Panc1 (cell line): ENCODE measurements at regions not wholly inside any gene's neighbourhood (a gene's known extent, or its start where the extent isn't known, plus 50 kb on each side); places are given as distances from the start of the nearest gene placed in this dataset.

Experiments
- ATAC-seq: fragments of 200-7000 bp; cut with Tn5 transposase; 2 replicates; pipeline ENCODE4 v1.9.1; 2020; ENCODE audit warnings: mild to moderate bottlenecking, moderate library complexity
- BruUV-seq: library from RNA; stranded (reverse); fragments of 400-500 nt; replicated peaks from 2 replicates; lab custom pipeline; 2021; lab: Mats Ljungman, UMichigan
- CTCF ChIA-PET: fragments of 300-600 bp; sonication (Branson Sonifier 250); formaldehyde crosslinking; loops from one replicate; lab custom pipeline; 2022; ENCODE audit warnings: antibody characterized with exemption; lab: Charles Lee
- POLR2A ChIA-PET: fragments of 300-600 bp; sonication (Branson Sonifier 250); formaldehyde crosslinking; loops from one replicate; lab custom pipeline; 2022; ENCODE audit warnings: antibody characterized with exemption; lab: Charles Lee
- DNase-seq: peaks from one replicate; pipeline ENCODE4 v3.0.0-alpha.2; 2010; ENCODE audit warnings: low read depth, low spot score
- H3K27ac ChIP-seq: 2 replicates; pipeline ENCODE4 v1.5.1; 2011; ENCODE audit warnings: mild to moderate bottlenecking, low read length, inconsistent platforms
- H3K27me3 ChIP-seq: fragments of 200-500 bp; sonication (Bioruptor generic); 2 replicates; pipeline ENCODE4 v1.6.0; 2014; ENCODE audit warnings: low read length, inconsistent platforms; ENCODE audit not compliant: control insufficient read depth, insufficient read depth
- H3K36me3 ChIP-seq: fragments of 200-500 bp; sonication (Bioruptor generic); 2 replicates; pipeline ENCODE4 v1.5.1; 2014; ENCODE audit warnings: inconsistent platforms, mild to moderate bottlenecking, low read length, moderate library complexity; ENCODE audit not compliant: control insufficient read depth, insufficient read depth
- H3K4me1 ChIP-seq: 2 replicates; pipeline ENCODE4 v1.5.1; 2011; ENCODE audit warnings: inconsistent platforms, mild to moderate bottlenecking, low read length, moderate library complexity; ENCODE audit not compliant: control insufficient read depth, insufficient read depth
- H3K4me3 ChIP-seq, 2 experiments: 2 replicates each; pipeline ENCODE4 v1.5.1; 2011 to 2012; ENCODE audit warnings: low read depth in 2 of 2, low read length in 2 of 2, mild to moderate bottlenecking in 2 of 2, inconsistent platforms in 1 of 2, moderate library complexity in 1 of 2
- H3K9me3 ChIP-seq: fragments of 200-500 bp; sonication (Bioruptor generic); 2 replicates; pipeline ENCODE4 v1.5.1; 2014; ENCODE audit warnings: low read depth, mild to moderate bottlenecking, inconsistent platforms, low read length, moderate library complexity; ENCODE audit not compliant: control insufficient read depth, insufficient read depth
- CTCF ChIP-seq: fragments of 450-650 bp; IDR thresholded peaks from 2 replicates; pipeline ENCODE4 v1.5.1; 2017; ENCODE audit warnings: mild to moderate bottlenecking
- POLR2AphosphoS5 ChIP-seq: IDR thresholded peaks from 2 replicates; pipeline ENCODE4 v1.6.1; 2012; ENCODE audit warnings: mild to moderate bottlenecking, low read depth, low read length, moderate library complexity
- SIN3A ChIP-seq: IDR thresholded peaks from 2 replicates; pipeline ENCODE4 v1.6.1; 2012; ENCODE audit warnings: low read depth, mild to moderate bottlenecking, low read length, moderate library complexity, borderline replicate concordance; ENCODE audit not compliant: insufficient read depth
- TCF7L2 ChIP-seq: IDR thresholded peaks from 2 replicates; pipeline ENCODE4 v1.6.1; 2011; ENCODE audit warnings: mild to moderate bottlenecking, low read depth, low read length, inconsistent platforms
- in situ Hi-C: cut with HindIII; loops from 2 replicates; pipeline ENCODE4 v1.10.0; 2016; ENCODE audit warnings: low sequenced_read_pairs, low pct_unique_long_range_greater_than_20kb
- intact Hi-C: fragments of 100-400 bp; cut with micrococcal nuclease; formaldehyde crosslinking; loops from one replicate; pipeline ENCODE4 v1.10.0; 2022; ENCODE audit not compliant: unreplicated experiment
- TF ChIP-seq, protein P1 (sequence below), 2 experiments: IDR thresholded peaks; 2 replicates each; pipeline ENCODE4 v1.6.1; 2011 to 2012; ENCODE audit warnings: low read depth in 2 of 2, control low read depth in 1 of 2, low read length in 1 of 2, mild to moderate bottlenecking in 1 of 2, moderate library complexity in 1 of 2; ENCODE audit not compliant: insufficient read depth in 1 of 2

- in situ Hi-C loops (no loop called here), intact Hi-C loops (loop anchor here (5.0 to 10.0 kb wide), 2 partner anchors 383 to 716 kb away; no protein-coding TSS in a partner anchor)
- no peak overlapping the region for H3K27ac ChIP-seq
- TF ChIP-seq POLR2AphosphoS5 (no peak), CTCF (no peak), TCF7L2 (no peak), SIN3A (no peak)
- TF ChIP-seq, protein P1, sequence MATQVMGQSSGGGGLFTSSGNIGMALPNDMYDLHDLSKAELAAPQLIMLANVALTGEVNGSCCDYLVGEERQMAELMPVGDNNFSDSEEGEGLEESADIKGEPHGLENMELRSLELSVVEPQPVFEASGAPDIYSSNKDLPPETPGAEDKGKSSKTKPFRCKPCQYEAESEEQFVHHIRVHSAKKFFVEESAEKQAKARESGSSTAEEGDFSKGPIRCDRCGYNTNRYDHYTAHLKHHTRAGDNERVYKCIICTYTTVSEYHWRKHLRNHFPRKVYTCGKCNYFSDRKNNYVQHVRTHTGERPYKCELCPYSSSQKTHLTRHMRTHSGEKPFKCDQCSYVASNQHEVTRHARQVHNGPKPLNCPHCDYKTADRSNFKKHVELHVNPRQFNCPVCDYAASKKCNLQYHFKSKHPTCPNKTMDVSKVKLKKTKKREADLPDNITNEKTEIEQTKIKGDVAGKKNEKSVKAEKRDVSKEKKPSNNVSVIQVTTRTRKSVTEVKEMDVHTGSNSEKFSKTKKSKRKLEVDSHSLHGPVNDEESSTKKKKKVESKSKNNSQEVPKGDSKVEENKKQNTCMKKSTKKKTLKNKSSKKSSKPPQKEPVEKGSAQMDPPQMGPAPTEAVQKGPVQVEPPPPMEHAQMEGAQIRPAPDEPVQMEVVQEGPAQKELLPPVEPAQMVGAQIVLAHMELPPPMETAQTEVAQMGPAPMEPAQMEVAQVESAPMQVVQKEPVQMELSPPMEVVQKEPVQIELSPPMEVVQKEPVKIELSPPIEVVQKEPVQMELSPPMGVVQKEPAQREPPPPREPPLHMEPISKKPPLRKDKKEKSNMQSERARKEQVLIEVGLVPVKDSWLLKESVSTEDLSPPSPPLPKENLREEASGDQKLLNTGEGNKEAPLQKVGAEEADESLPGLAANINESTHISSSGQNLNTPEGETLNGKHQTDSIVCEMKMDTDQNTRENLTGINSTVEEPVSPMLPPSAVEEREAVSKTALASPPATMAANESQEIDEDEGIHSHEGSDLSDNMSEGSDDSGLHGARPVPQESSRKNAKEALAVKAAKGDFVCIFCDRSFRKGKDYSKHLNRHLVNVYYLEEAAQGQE (IDR thresholded peaks at IDR 0.05; ENCODE audit: insufficient read depth in 1 of 2, low read depth in 2 of 2, low read length in 1 of 2) = no peak
- no TSS peak for BruUV-seq
- no peaks in the 10 kb centered on the region for H3K36me3 ChIP-seq
- ATAC-seq (no peak), DNase-seq (no peak)
- H3K4me1 ChIP-seq = no peaks in the 10 kb centered on the region
- H3K9me3 ChIP-seq = no peaks in the 10 kb centered on the region
- CTCF ChIA-PET = interaction anchor here (1.6 kb wide), 1 partner anchor 145 kb away, joined by 4 read pairs; no protein-coding TSS in a partner anchor
- no peaks in the 10 kb centered on the region for H3K27me3 ChIP-seq
- no peak overlapping the region for H3K4me3 ChIP-seq
- POLR2A ChIA-PET = no interaction called here
Observed at GRCh38 chr19:28881616-28882015, 331.3 kb downstream of the UQCRFS1 start.

GRCh38 chr19:28880735-28881401 lies 332.1 kb downstream of the UQCRFS1 start:
- BruUV-seq = no TSS peak
- Histone ChIP-seq H3K27ac (no peak overlapping the region), H3K27me3 (no peaks in the 10 kb centered on the region), H3K36me3 (no peaks in the 10 kb centered on the region), H3K4me1 (no peaks in the 10 kb centered on the region), H3K4me3 (no peak overlapping the region), H3K9me3 (no peaks in the 10 kb centered on the region)
- ChIA-PET CTCF (interaction anchor here (1.6 kb wide), 1 partner anchor 144 kb away, joined by 4 read pairs; no protein-coding TSS in a partner anchor), POLR2A (no interaction called here)
- intact Hi-C loops = loop anchor here (5.0 to 10.0 kb wide), 2 partner anchors 384 to 716 kb away; no protein-coding TSS in a partner anchor
- ATAC-seq = no peak
- in situ Hi-C loops = no loop called here
- TF ChIP-seq TCF7L2 = no peak
- TF ChIP-seq CTCF = no peak
- TF ChIP-seq SIN3A = no peak
- TF ChIP-seq, protein P1 (IDR thresholded peaks at IDR 0.05; ENCODE audit: insufficient read depth in 1 of 2, low read depth in 2 of 2, low read length in 1 of 2) = no peak
- no peak for TF ChIP-seq POLR2AphosphoS5
- no peak for DNase-seq
